Astrocyte of the spinal cord (primary cell): ENCODE measurements at regions not wholly inside any gene's neighbourhood (a gene's known extent, or its start where the extent isn't known, plus 50 kb on each side); places are given as distances from the start of the nearest gene placed in this dataset.

Experiments
- DNase-seq: peaks from one replicate; pipeline ENCODE4 v3.0.0; 2011; ENCODE audit warnings: low read depth, low spot score
- H3K4me3 ChIP-seq: 2 replicates; pipeline ENCODE4 v1.5.1; 2011; ENCODE audit warnings: low read depth, mild to moderate bottlenecking, low read length, moderate library complexity
- CTCF ChIP-seq: IDR thresholded peaks from 2 replicates; pipeline ENCODE4 v1.5.1; 2012; ENCODE audit warnings: low read depth, mild to moderate bottlenecking, low read length, inconsistent platforms
- in situ Hi-C: cut with HindIII; loops from 2 replicates; pipeline ENCODE4 v1.10.0; 2017; ENCODE audit warnings: low sequenced_read_pairs

GRCh38 chr7:10146271-10146670 lies 827.4 kb upstream of the PHF14 start:
- in situ Hi-C loops, result no loop called here
- no peak for DNase-seq
- no peak for TF ChIP-seq CTCF
- H3K4me3 ChIP-seq, result no peak overlapping the region

GRCh38 chr7:10156972-10157371 lies 816.7 kb upstream of the PHF14 start:
- H3K4me3 ChIP-seq, result no peak overlapping the region
- no peak for DNase-seq
- in situ Hi-C loops, result no loop called here
- no peak for TF ChIP-seq CTCF

- no peak for DNase-seq
- no peak for TF ChIP-seq CTCF
- in situ Hi-C loops, result no loop called here
- no peak overlapping the region for H3K4me3 ChIP-seq
These were observed 791.7 kb upstream of the PHF14 start for GRCh38 chr7:10181996-10182395.

- no peak overlapping the region for H3K4me3 ChIP-seq
- DNase-seq, result no peak
- in situ Hi-C loops, result no loop called here
- TF ChIP-seq CTCF, result no peak
These were observed 781.6 kb upstream of the PHF14 start for GRCh38 chr7:10192074-10192473.

- in situ Hi-C loops, result no loop called here
- no peak for TF ChIP-seq CTCF
- H3K4me3 ChIP-seq, result no peak overlapping the region
- DNase-seq, result no peak
These were observed 768.0 kb upstream of the PHF14 start for GRCh38 chr7:10205696-10206095.

GRCh38 chr7:10210000-10210399 lies 763.7 kb upstream of the PHF14 start:
- no peak for DNase-seq
- in situ Hi-C loops, result no loop called here
- no peak overlapping the region for H3K4me3 ChIP-seq
- no peak for TF ChIP-seq CTCF

GRCh38 chr7:10211016-10211415 lies 762.7 kb upstream of the PHF14 start:
- in situ Hi-C loops, result no loop called here
- H3K4me3 ChIP-seq, result no peak overlapping the region
- no peak for TF ChIP-seq CTCF
- no peak for DNase-seq
